ENCODE measurements at regions not wholly inside any gene's neighbourhood (a gene's known extent, or its start where the extent isn't known, plus 50 kb on each side); places are given as distances from the start of the nearest gene placed in this dataset.

DNA sequence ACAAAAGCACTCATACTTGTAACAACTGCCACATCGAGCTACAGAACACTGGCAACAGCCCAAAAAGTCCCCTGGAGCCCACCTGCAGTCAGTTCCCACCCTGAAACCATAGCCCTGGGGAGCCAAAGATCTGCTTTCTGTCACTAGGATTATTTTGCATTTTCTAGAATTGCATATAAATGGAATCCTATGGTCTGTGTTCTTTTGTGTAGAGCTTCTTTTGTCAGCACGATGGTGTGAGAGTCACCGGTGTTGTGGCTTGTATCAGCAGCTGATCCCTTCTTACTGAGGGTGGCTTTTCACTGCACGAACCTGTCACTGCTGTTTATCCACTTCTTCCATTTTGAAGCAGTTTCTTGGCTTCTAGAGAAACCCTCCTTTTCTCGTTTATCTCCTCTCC is 60.1 kb upstream of the PRR23E start:
- DNase-seq (ENCODE audit: low read depth in 2 of 3, low spot score in 2 of 3): no peak

DNA sequence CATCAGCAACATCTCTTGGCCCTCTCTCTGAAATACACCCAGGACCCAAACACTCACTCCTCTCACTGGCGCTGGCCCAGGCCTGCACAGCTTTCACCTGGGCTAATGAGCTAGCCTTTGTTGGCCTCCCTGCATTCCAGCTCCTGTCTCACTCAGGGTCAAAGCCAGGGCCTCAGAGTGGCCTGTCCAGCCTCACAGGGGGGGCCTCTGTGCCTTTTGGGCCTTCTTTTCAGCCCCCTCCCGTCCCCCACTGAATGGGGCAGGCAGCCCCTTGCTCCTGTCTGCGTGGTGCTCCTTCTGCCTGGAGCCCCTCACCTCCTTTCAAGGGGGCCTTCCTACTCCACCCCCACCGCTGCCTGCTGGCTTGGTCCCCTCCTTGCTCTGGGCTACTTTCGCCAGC is 59.0 kb upstream of the PRR23E start:
- DNase-seq (ENCODE audit: low read depth in 2 of 3, low spot score in 2 of 3): no peak

DNA sequence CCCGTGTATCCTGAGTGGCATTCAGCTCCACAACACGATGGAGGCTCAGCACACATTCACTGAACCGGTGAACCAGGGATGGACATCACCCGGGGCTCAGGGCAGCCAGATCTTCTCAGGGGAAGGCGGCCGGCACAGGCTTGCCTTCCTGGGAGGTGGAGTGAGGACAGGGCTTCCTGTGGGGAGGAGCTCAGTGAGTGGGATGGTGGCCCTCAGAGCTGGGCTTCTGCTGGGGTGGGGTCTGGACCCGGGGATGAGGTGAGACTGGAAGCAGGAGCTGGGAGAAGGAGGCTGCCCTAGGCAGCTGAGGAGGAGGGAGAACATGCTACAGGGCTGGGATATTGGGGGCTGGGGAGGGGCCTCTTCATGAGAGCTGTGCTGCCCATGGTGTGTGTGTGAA is 58.5 kb upstream of the PRR23E start:
- no peak for DNase-seq (ENCODE audit: low read depth in 2 of 3, low spot score in 2 of 3)

- no peak for DNase-seq (ENCODE audit: low read depth in 2 of 3, low spot score in 2 of 3)
These were observed 58.1 kb upstream of the PRR23E start for GRCh38 chr3:127134887-127135240.

DNA sequence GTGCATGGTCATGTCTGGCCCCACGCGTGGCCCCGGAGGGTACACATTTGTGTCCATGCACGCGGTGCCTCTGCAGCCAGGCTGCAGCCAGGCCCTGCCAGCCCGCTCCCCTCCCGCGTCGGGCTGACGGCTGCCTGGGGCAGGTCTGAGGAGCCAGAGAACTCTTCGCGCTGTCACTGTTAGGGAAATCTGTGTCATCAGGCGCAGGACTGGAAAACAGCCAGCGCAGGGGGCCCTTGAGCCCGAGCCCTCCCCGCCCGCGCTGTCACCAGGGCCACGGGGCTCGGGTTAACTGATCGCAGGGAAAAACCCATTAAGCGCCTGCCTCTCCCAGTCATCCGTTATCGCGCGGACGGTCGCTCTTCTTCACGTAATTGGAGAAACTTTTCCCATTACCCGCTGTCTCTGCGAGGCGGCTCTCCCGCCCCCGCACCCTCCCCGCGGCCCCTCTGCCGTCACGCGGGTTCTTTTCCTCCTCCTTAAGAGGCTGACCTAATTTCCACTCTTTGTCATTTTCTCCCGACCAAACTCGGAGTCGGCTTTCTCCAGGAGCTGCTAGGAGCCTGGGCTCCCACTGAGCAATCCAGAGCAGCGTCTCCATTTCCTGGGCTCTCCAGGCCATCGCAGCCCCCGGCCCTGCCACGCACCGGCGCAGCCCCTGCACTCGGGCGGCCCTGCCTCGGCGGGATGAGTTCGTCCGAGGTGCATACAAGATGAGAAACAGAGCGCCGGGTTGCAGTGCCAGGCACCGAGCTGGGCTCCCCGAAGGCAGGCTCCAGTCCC is 57.5 kb upstream of the PRR23E start:
- DNase-seq (ENCODE audit: low read depth in 2 of 3, low spot score in 2 of 3): no peak

- no peak for DNase-seq (ENCODE audit: low read depth in 2 of 3, low spot score in 2 of 3)
These were observed 56.8 kb upstream of the PRR23E start for GRCh38 chr3:127136024-127136600.

GRCh38 chr3:127136706-127137105 is 56.2 kb upstream of the PRR23E start:
- DNase-seq (ENCODE audit: low read depth in 2 of 3, low spot score in 2 of 3): no peak

DNA sequence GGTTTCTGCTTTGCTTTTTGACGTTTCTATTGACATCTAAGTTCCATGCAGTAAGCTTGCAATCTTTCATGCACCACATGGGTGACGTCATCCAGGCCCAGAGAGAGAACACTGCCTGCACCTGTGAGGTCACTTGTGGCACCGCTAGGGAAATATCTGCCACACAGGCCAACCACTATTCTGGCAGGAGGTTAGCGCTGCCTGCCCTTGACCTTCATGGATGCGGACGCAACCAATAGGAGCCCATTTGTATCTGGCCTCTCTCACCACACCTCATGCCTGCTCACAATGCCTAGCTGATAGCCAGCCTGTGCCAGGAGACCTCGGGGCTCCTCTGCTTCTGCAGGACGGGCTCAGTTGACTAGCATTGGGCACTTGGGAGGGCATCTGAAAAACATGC is 55.8 kb upstream of the PRR23E start:
- DNase-seq (ENCODE audit: low read depth in 2 of 3, low spot score in 2 of 3): no peak

- no peak for DNase-seq (ENCODE audit: low read depth in 2 of 3, low spot score in 2 of 3)
These were observed 55.0 kb upstream of the PRR23E start for GRCh38 chr3:127137757-127138536.

- DNase-seq (ENCODE audit: low read depth in 2 of 3, low spot score in 2 of 3): no peak
These were observed 53.1 kb upstream of the PRR23E start for GRCh38 chr3:127139601-127140500.

- no peak for DNase-seq (ENCODE audit: low read depth in 2 of 3, low spot score in 2 of 3)
These were observed 52.1 kb upstream of the PRR23E start for GRCh38 chr3:127140501-127141460.

- no peak for DNase-seq (ENCODE audit: low read depth in 2 of 3, low spot score in 2 of 3)
These were observed 50.8 kb upstream of the PRR23E start for GRCh38 chr3:127141921-127142730.

All from hematopoietic multipotent progenitor cell (in vitro differentiated cells).